ENCODE measurements at regions not wholly inside any gene's neighbourhood (a gene's known extent, or its start where the extent isn't known, plus 50 kb on each side); places are given as distances from the start of the nearest gene placed in this dataset.

GRCh38 chr3:167898091-167898490, 162.6 kb downstream of the SERPINI1 start:
- TF ChIP-seq POLR2AphosphoS5 (IDR thresholded peaks at IDR 0.05; ENCODE audit: low read depth), result no peak
- TF ChIP-seq CTCF (IDR thresholded peaks at IDR 0.05; ENCODE audit: insufficient read depth, low read length), result no peak

All from HL-60 (cell line).